ENCODE measurements at regions not wholly inside any gene's neighbourhood (a gene's known extent, or its start where the extent isn't known, plus 50 kb on each side); places are given as distances from the start of the nearest gene placed in this dataset.

GRCh38 chr18:29465526-29465925 is 1288.6 kb upstream of the CDH2 start:
- DNase-seq (ENCODE audit: low spot score) = no peak
- H3K27me3 Mint-ChIP-seq (ENCODE audit: low read depth) = peaks cover 6% of the 10 kb centered on the region
- no peaks in the 10 kb centered on the region for H3K4me1 Mint-ChIP-seq (ENCODE audit: low read depth)
- no peaks in the 10 kb centered on the region for H3K36me3 Mint-ChIP-seq (ENCODE audit: low read depth)
- no peak overlapping the region for H3K4me3 Mint-ChIP-seq (ENCODE audit: unreplicated experiment)
- TF ChIP-seq, protein P1, sequence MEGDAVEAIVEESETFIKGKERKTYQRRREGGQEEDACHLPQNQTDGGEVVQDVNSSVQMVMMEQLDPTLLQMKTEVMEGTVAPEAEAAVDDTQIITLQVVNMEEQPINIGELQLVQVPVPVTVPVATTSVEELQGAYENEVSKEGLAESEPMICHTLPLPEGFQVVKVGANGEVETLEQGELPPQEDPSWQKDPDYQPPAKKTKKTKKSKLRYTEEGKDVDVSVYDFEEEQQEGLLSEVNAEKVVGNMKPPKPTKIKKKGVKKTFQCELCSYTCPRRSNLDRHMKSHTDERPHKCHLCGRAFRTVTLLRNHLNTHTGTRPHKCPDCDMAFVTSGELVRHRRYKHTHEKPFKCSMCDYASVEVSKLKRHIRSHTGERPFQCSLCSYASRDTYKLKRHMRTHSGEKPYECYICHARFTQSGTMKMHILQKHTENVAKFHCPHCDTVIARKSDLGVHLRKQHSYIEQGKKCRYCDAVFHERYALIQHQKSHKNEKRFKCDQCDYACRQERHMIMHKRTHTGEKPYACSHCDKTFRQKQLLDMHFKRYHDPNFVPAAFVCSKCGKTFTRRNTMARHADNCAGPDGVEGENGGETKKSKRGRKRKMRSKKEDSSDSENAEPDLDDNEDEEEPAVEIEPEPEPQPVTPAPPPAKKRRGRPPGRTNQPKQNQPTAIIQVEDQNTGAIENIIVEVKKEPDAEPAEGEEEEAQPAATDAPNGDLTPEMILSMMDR (IDR thresholded peaks at IDR 0.05) = no peak
- H3K27ac Mint-ChIP-seq (ENCODE audit: unreplicated experiment) = no peak overlapping the region
- H3K9me3 Mint-ChIP-seq (ENCODE audit: low read depth) = no peaks in the 10 kb centered on the region

DNA sequence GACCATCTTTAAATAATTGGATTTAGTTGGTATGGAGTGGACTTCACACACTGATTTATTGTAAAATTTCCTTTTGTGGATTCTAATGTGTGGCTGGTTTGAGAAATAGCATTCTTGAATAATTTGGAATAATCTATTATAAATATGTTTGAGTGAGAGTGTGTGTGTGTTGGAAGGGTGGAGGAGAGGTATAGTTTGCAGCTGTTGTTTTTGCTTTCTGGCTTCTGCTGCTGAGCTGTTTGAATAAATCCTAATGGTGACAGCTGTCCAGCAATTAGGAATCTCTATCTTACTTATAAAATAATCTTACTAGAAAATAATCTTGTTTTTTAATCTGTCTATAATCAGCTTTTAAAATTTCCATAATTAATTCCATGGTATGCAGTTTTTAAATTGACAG is 1283.0 kb upstream of the CDH2 start:
- H3K9me3 Mint-ChIP-seq (ENCODE audit: low read depth) = no peaks in the 10 kb centered on the region
- peaks cover 7% of the 10 kb centered on the region for H3K27me3 Mint-ChIP-seq (ENCODE audit: low read depth)
- DNase-seq (ENCODE audit: low spot score) = no peak
- TF ChIP-seq, protein P1 (IDR thresholded peaks at IDR 0.05) = no peak
- no peaks in the 10 kb centered on the region for H3K36me3 Mint-ChIP-seq (ENCODE audit: low read depth)
- no peak overlapping the region for H3K27ac Mint-ChIP-seq (ENCODE audit: unreplicated experiment)
- H3K4me3 Mint-ChIP-seq (ENCODE audit: unreplicated experiment) = no peak overlapping the region
- no peaks in the 10 kb centered on the region for H3K4me1 Mint-ChIP-seq (ENCODE audit: low read depth)

- TF ChIP-seq, protein P1 (IDR thresholded peaks at IDR 0.05) = no peak
- no peaks in the 10 kb centered on the region for H3K36me3 Mint-ChIP-seq (ENCODE audit: low read depth)
- no peak overlapping the region for H3K4me3 Mint-ChIP-seq (ENCODE audit: unreplicated experiment)
- H3K4me1 Mint-ChIP-seq (ENCODE audit: low read depth) = no peaks in the 10 kb centered on the region
- H3K9me3 Mint-ChIP-seq (ENCODE audit: low read depth) = peaks cover 3% of the 10 kb centered on the region
- no peak for DNase-seq (ENCODE audit: low spot score)
- H3K27ac Mint-ChIP-seq (ENCODE audit: unreplicated experiment) = no peak overlapping the region
- peaks cover 7% of the 10 kb centered on the region for H3K27me3 Mint-ChIP-seq (ENCODE audit: low read depth)
Observed at GRCh38 chr18:29457316-29457889, 1280.5 kb upstream of the CDH2 start.

DNA sequence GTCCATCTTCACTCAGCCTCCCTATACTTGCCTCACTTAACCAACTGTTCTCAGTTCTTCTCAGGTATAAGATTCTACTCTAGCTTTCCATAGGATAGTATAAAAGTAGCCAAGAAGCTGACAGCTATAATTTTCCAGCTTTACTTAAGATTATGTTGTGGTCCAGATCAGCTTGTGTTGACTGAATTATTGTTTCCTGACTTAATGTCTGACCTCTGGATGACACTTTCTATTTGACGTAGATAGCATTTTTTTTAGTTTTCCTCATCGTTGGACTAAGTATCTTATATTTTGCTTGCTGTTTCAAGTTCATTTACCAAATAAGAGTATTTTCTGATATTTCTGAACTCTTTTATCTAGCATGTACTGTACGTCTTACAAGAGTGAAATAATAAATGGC is 1272.5 kb upstream of the CDH2 start:
- Mint-ChIP-seq H3K4me3 (ENCODE audit: unreplicated experiment) (no peak overlapping the region), H3K27ac (ENCODE audit: unreplicated experiment) (no peak overlapping the region), H3K27me3 (ENCODE audit: low read depth) (peaks cover 9% of the 10 kb centered on the region), H3K9me3 (ENCODE audit: low read depth) (no peaks in the 10 kb centered on the region), H3K4me1 (ENCODE audit: low read depth) (no peaks in the 10 kb centered on the region), H3K36me3 (ENCODE audit: low read depth) (no peaks in the 10 kb centered on the region)
- TF ChIP-seq, protein P1 (IDR thresholded peaks at IDR 0.05) = no peak
- DNase-seq (ENCODE audit: low spot score) = no peak

DNA sequence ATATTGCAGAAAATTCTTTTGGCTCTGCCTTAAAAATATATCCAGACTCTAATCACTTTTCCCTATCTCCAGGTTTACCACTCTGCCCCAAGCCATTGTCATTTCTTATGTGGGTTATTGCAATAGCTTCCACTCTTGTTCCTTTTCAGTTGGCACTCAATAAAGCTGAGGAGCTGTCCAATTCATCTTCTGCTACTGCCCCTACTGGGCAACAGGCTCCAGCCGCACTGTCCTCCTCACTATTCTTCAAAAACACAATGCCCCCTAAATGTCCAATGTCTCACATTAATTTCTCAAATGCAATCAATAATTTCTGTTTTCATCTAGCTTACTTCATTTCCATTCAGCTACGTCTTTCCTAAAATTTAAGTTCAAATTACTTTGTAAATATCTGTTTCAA is 1262.5 kb upstream of the CDH2 start:
- Mint-ChIP-seq H3K9me3 (ENCODE audit: low read depth) (peaks cover 5% of the 10 kb centered on the region), H3K4me1 (ENCODE audit: low read depth) (peaks cover 2% of the 10 kb centered on the region), H3K27me3 (ENCODE audit: low read depth) (peaks cover 10% of the 10 kb centered on the region), H3K36me3 (ENCODE audit: low read depth) (no peaks in the 10 kb centered on the region), H3K4me3 (ENCODE audit: unreplicated experiment) (no peak overlapping the region), H3K27ac (ENCODE audit: unreplicated experiment) (no peak overlapping the region)
- TF ChIP-seq, protein P1 (IDR thresholded peaks at IDR 0.05) = peak; percentile 56
- DNase-seq (ENCODE audit: low spot score) = no peak
